H9 (cell line): ENCODE measurements at regions not wholly inside any gene's neighbourhood (a gene's known extent, or its start where the extent isn't known, plus 50 kb on each side); places are given as distances from the start of the nearest gene placed in this dataset.

ENCODE experiments used
- DNase-seq: peaks from one replicate; pipeline ENCODE4 v3.0.0-alpha.2; 2017
- H2AFZ ChIP-seq: one replicate; pipeline ENCODE4 v1.6.1; 2013; ENCODE audit warnings: mild to moderate bottlenecking, low read length, control low read depth, moderate library complexity
- H2AK5ac ChIP-seq: 2 replicates; pipeline ENCODE4 v1.6.1; 2013; ENCODE audit warnings: low read length, control low read depth, mixed read lengths; ENCODE audit not compliant: insufficient read length
- H2BK120ac ChIP-seq: one replicate; pipeline ENCODE4 v1.6.1; 2013; ENCODE audit warnings: low read depth, mild to moderate bottlenecking, low read length, control low read depth, inconsistent platforms; ENCODE audit not compliant: poor library complexity, severe bottlenecking
- H2BK12ac ChIP-seq: 2 replicates; pipeline ENCODE4 v1.6.1; 2013; ENCODE audit warnings: low read length, control low read depth, mixed read lengths, low read depth; ENCODE audit not compliant: insufficient read length
- H2BK15ac ChIP-seq: 2 replicates; pipeline ENCODE4 v1.6.1; 2013; ENCODE audit warnings: low read depth, low read length, control low read depth
- H2BK20ac ChIP-seq: one replicate; pipeline ENCODE4 v1.6.1; 2013; ENCODE audit warnings: low read depth, mild to moderate bottlenecking, low read length, control low read depth, inconsistent platforms; ENCODE audit not compliant: poor library complexity, severe bottlenecking
- H2BK5ac ChIP-seq: 2 replicates; pipeline ENCODE4 v1.6.1; 2013; ENCODE audit warnings: low read length, control low read depth, mixed read lengths; ENCODE audit not compliant: insufficient read length
- H3K14ac ChIP-seq: 2 replicates; pipeline ENCODE4 v1.6.1; 2013; ENCODE audit warnings: low read length, control low read depth; ENCODE audit not compliant: insufficient read depth
- H3K18ac ChIP-seq: 2 replicates; pipeline ENCODE4 v1.6.1; 2013; ENCODE audit warnings: low read depth, mild to moderate bottlenecking, mixed read lengths, low read length, control low read depth; ENCODE audit not compliant: insufficient read length
- H3K23ac ChIP-seq: 2 replicates; pipeline ENCODE4 v1.6.1; 2013; ENCODE audit warnings: low read length, control low read depth, mixed read lengths, low read depth; ENCODE audit not compliant: insufficient read length
- H3K23me2 ChIP-seq: 2 replicates; pipeline ENCODE4 v1.6.1; 2013; ENCODE audit warnings: low read depth, mild to moderate bottlenecking, mixed read lengths, low read length, control low read depth; ENCODE audit not compliant: insufficient read length, poor library complexity, severe bottlenecking
- H3K27ac ChIP-seq: 2 replicates; pipeline ENCODE4 v1.5.1; 2013; ENCODE audit warnings: low read length, control low read depth, mixed read lengths, low read depth; ENCODE audit not compliant: insufficient read length
- H3K27me3 ChIP-seq: 2 replicates; pipeline ENCODE4 v1.6.1; 2013; ENCODE audit warnings: low read length, control low read depth, inconsistent platforms; ENCODE audit not compliant: insufficient read depth
- H3K4ac ChIP-seq: 2 replicates; pipeline ENCODE4 v1.6.1; 2013; ENCODE audit warnings: low read depth, mild to moderate bottlenecking, control low read depth, inconsistent platforms, low read length, moderate library complexity
- H3K4me1 ChIP-seq: 2 replicates; pipeline ENCODE4 v1.6.1; 2013; ENCODE audit warnings: low read length, control low read depth, inconsistent platforms; ENCODE audit not compliant: insufficient read depth
- H3K4me2 ChIP-seq: 2 replicates; pipeline ENCODE4 v1.6.1; 2013; ENCODE audit warnings: low read length, control low read depth, mixed read lengths; ENCODE audit not compliant: insufficient read length, insufficient read depth
- H3K56ac ChIP-seq: 2 replicates; pipeline ENCODE4 v1.6.1; 2013; ENCODE audit warnings: low read depth, mild to moderate bottlenecking, mixed read lengths, low read length, control low read depth; ENCODE audit not compliant: insufficient read length
- H3K79me1 ChIP-seq: 2 replicates; pipeline ENCODE4 v1.6.1; 2013; ENCODE audit warnings: low read depth, mild to moderate bottlenecking, moderate library complexity, low read length, control low read depth, inconsistent platforms; ENCODE audit not compliant: insufficient read depth, poor library complexity, severe bottlenecking
- H3K79me2 ChIP-seq: 2 replicates; pipeline ENCODE4 v1.6.1; 2013; ENCODE audit warnings: low read length, control low read depth, inconsistent platforms; ENCODE audit not compliant: insufficient read depth
- H3K9ac ChIP-seq: 2 replicates; pipeline ENCODE4 v1.6.1; 2013; ENCODE audit warnings: low read length, control low read depth, mixed read lengths; ENCODE audit not compliant: insufficient read length; ENCODE audit errors: extremely low read depth
- H3K9me3 ChIP-seq: one replicate; pipeline ENCODE4 v1.6.1; 2013; ENCODE audit warnings: low read depth, low read length, inconsistent platforms; ENCODE audit not compliant: control insufficient read depth
- H3T11ph ChIP-seq: one replicate; pipeline ENCODE4 v1.6.1; 2013; ENCODE audit warnings: mild to moderate bottlenecking, low read length, control low read depth, inconsistent platforms
- H4K20me1 ChIP-seq: one replicate; pipeline ENCODE4 v1.6.1; 2013; ENCODE audit not compliant: control insufficient read depth, insufficient read length, insufficient read depth
- H4K5ac ChIP-seq: 2 replicates; pipeline ENCODE4 v1.6.1; 2013; ENCODE audit warnings: low read depth, mild to moderate bottlenecking, mixed read lengths, low read length, control low read depth; ENCODE audit not compliant: insufficient read length
- H4K8ac ChIP-seq: replicated peaks from 2 replicates; pipeline ENCODE4 v1.6.1; 2013; ENCODE audit warnings: low read length, control low read depth, mixed read lengths, low read depth; ENCODE audit not compliant: insufficient read length
- H4K91ac ChIP-seq: 2 replicates; pipeline ENCODE4 v1.6.1; 2013; ENCODE audit warnings: low read depth, mild to moderate bottlenecking, moderate library complexity, mixed read lengths, low read length, control low read depth; ENCODE audit not compliant: insufficient read length
- H3K27ac Mint-ChIP-seq, 3 experiments: 2 replicates in 2 of 3; 3 replicates in 1 of 3; pipeline ENCODE4 v1.8.0; 2020 to 2021; ENCODE audit warnings: mixed read lengths in 3 of 3, mild to moderate bottlenecking in 1 of 3, moderate library complexity in 1 of 3
- H3K27me3 Mint-ChIP-seq: 2 replicates; pipeline ENCODE4 v1.8.0; 2021; ENCODE audit warnings: low read depth, mild to moderate bottlenecking, moderate library complexity, mixed read lengths
- H3K36me3 Mint-ChIP-seq, 3 experiments: 2 replicates in 2 of 3; 3 replicates in 1 of 3; pipeline ENCODE4 v1.8.0; 2020 to 2021; ENCODE audit warnings: low read depth in 3 of 3, mixed read lengths in 3 of 3; ENCODE audit not compliant: insufficient read depth in 1 of 3
- H3K4me1 Mint-ChIP-seq, 2 experiments: 2 replicates each; pipeline ENCODE4 v1.8.0; 2020; ENCODE audit warnings: mixed read lengths in 2 of 2
- H3K4me3 Mint-ChIP-seq, 2 experiments: 2 replicates in 1 of 2; 3 replicates in 1 of 2; pipeline ENCODE4 v1.8.0; 2020 to 2021; ENCODE audit warnings: mild to moderate bottlenecking in 2 of 2, mixed read lengths in 2 of 2, moderate library complexity in 1 of 2
- H3K9me3 Mint-ChIP-seq, 2 experiments: 2 replicates in 1 of 2; 3 replicates in 1 of 2; pipeline ENCODE4 v1.8.0; 2020; ENCODE audit warnings: mild to moderate bottlenecking in 2 of 2, mixed read lengths in 2 of 2, moderate library complexity in 1 of 2
- WGBS: extraction: QIAGEN DNeasy Blood & Tissue Kit; methylation state at CpG from one replicate; pipeline ENCODE4 v1.1.7; 2013; ENCODE audit warnings: missing lambda C conversion rate, low lambda C conversion rate, mixed read lengths; ENCODE audit not compliant: insufficient read length; ENCODE audit errors: extremely low coverage; 5-methylcytosine and 5-hydroxymethylcytosine counted together
- TF ChIP-seq, protein P1 (sequence below): fragments of 200-600 bp; sonication (generic); conservative IDR thresholded peaks from 3 replicates; pipeline ENCODE4 v1.8.0; 2021; ENCODE audit warnings: antibody characterized with exemption, mild to moderate bottlenecking

DNA sequence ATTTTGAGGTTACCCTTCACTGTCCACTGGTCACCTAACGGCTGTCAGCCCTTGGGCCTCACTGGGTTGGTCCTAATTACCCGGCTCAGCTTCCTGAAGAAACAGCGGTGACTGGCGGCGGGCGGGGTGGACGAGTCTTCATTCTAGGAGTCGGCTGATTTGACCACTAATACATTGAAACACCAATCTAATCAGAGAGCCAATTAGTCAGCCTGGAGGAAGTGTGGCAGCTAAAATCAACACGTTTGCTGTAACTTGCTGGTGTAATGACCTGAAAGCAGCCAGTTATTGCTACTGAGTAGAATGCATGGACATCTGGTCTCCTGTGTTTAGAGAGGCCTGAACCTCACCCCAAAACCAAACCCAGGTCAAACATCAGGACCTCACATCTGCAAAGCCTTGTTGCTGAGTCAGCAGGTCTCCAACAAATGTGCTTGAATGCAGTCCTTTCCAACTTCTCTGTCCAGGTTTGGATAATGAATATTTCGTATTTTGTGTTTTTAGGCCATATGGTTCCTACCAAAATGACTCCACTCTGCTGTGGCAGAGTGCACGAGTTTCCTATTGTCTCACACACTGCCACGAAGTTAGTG is 496.4 kb downstream of the BRD1 start:
- Histone ChIP-seq H3K4me2 (no peak overlapping the region), H3K23me2 (no peaks in the 10 kb centered on the region), H2BK5ac (no peak overlapping the region), H3K18ac (no peak overlapping the region), H2AFZ (no peak overlapping the region), H2AK5ac (no peak overlapping the region), H3K9ac (no peak overlapping the region), H4K20me1 (no peaks in the 10 kb centered on the region), H3K27ac (no peak overlapping the region), H3K79me1 (no peaks in the 10 kb centered on the region), H3K23ac (no peak overlapping the region), H3K56ac (no peak overlapping the region), H3K27me3 (no peaks in the 10 kb centered on the region), H3T11ph (no peak overlapping the region), H2BK15ac (no peak overlapping the region), H4K5ac (no peak overlapping the region), H4K8ac (no peak overlapping the region), H3K4ac (no peak overlapping the region), H3K14ac (no peak overlapping the region), H3K79me2 (no peaks in the 10 kb centered on the region), H3K4me1 (no peaks in the 10 kb centered on the region; the same call in 1 of the 2 replicates), H4K91ac (no peak overlapping the region), H2BK20ac (no peak overlapping the region), H2BK12ac (no peak overlapping the region), H3K9me3 (no peaks in the 10 kb centered on the region), H2BK120ac (no peak overlapping the region)
- Mint-ChIP-seq H3K9me3 (peaks cover 9 to 10% of the 10 kb centered on the region in 2 experiments; a peak in 4 of 5 replicates), H3K4me3 (no peak overlapping the region), H3K36me3 (peaks cover 0 to 6% (median 2%) of the 10 kb centered on the region in 3 experiments; a peak in 3 of 7 replicates), H3K27me3 (peaks cover 31% of the 10 kb centered on the region), H3K4me1 (peaks cover 7 to 10% of the 10 kb centered on the region in 2 experiments), H3K27ac (no peak overlapping the region)
- no CpG with 5 or more reads among the region's 12 CpGs for WGBS
- TF ChIP-seq, protein P1, sequence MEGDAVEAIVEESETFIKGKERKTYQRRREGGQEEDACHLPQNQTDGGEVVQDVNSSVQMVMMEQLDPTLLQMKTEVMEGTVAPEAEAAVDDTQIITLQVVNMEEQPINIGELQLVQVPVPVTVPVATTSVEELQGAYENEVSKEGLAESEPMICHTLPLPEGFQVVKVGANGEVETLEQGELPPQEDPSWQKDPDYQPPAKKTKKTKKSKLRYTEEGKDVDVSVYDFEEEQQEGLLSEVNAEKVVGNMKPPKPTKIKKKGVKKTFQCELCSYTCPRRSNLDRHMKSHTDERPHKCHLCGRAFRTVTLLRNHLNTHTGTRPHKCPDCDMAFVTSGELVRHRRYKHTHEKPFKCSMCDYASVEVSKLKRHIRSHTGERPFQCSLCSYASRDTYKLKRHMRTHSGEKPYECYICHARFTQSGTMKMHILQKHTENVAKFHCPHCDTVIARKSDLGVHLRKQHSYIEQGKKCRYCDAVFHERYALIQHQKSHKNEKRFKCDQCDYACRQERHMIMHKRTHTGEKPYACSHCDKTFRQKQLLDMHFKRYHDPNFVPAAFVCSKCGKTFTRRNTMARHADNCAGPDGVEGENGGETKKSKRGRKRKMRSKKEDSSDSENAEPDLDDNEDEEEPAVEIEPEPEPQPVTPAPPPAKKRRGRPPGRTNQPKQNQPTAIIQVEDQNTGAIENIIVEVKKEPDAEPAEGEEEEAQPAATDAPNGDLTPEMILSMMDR, result no peak
- no peak for DNase-seq
